CD4-positive, alpha-beta T cell (primary cell): ENCODE measurements at regions not wholly inside any gene's neighbourhood (a gene's known extent, or its start where the extent isn't known, plus 50 kb on each side); places are given as distances from the start of the nearest gene placed in this dataset.

ENCODE experiments used
- ATAC-seq: fragments of 200-7000 bp; cut with Tn5 transposase; one replicate; pipeline ENCODE4 v1.10.0; 2022; ENCODE audit warnings: mild to moderate bottlenecking; ENCODE audit not compliant: poor library complexity
- CTCF ChIA-PET: fragments of 350-600 bp; sonication (Branson Sonifier 250); formaldehyde crosslinking; loops from one replicate; lab custom pipeline; 2021; ENCODE audit warnings: antibody characterized with exemption, inconsistent platforms; lab: Charles Lee
- POLR2A ChIA-PET: fragments of 350-600 bp; sonication (Branson Sonifier 250); formaldehyde crosslinking; loops from one replicate; lab custom pipeline; 2021; ENCODE audit warnings: antibody characterized with exemption, inconsistent platforms; lab: Charles Lee
- DNase-seq, 14 experiments: peaks; one replicate each; pipeline ENCODE4 v3.0.0-alpha.2; 2013 to 2020; ENCODE audit warnings: mixed read lengths in 2 of 14
- H3K27ac ChIP-seq, 2 donors: one replicate each; pipeline versions ENCODE4 v1.5.1 to v1.7.0; 2013; ENCODE audit warnings: low read length in 2 of 2, low read depth in 1 of 2, mild to moderate bottlenecking in 1 of 2
- H3K27me3 ChIP-seq, 2 experiments: 1 replicate in 1 of 2; 2 replicates in 1 of 2; pipeline versions ENCODE4 v1.6.1 to v1.7.0; 2013; ENCODE audit warnings: low read length in 2 of 2, control low read depth in 1 of 2, mild to moderate bottlenecking in 1 of 2, moderate library complexity in 1 of 2; ENCODE audit not compliant: insufficient read depth in 2 of 2, control insufficient read depth in 1 of 2
- H3K36me3 ChIP-seq: one replicate; pipeline ENCODE4 v1.6.1; 2013; ENCODE audit warnings: low read length, control low read depth; ENCODE audit not compliant: insufficient read depth
- H3K4me1 ChIP-seq: one replicate; pipeline ENCODE4 v1.6.1; 2013; ENCODE audit warnings: low read length, control low read depth; ENCODE audit not compliant: insufficient read depth
- H3K4me3 ChIP-seq: one replicate; pipeline ENCODE4 v1.5.1; 2013; ENCODE audit warnings: mild to moderate bottlenecking, low read length, moderate library complexity
- H3K9me3 ChIP-seq, 2 experiments: 1 replicate in 1 of 2; 2 replicates in 1 of 2; pipeline versions ENCODE4 v1.6.1 to v1.7.0; 2013; ENCODE audit warnings: low read length in 2 of 2, mild to moderate bottlenecking in 2 of 2, control low read depth in 1 of 2, moderate library complexity in 1 of 2; ENCODE audit not compliant: control insufficient read depth in 1 of 2, insufficient read depth in 1 of 2
- H3K27ac Mint-ChIP-seq: one replicate; pipeline ENCODE4 v1.8.0; 2020; ENCODE audit warnings: mixed read lengths
- H3K27me3 Mint-ChIP-seq: one replicate; pipeline ENCODE4 v1.8.0; 2021; ENCODE audit warnings: mixed read lengths
- H3K36me3 Mint-ChIP-seq: one replicate; pipeline ENCODE4 v1.8.0; 2021; ENCODE audit warnings: low read depth, mixed read lengths
- H3K4me1 Mint-ChIP-seq: one replicate; pipeline ENCODE4 v1.8.0; 2021; ENCODE audit warnings: low read depth, mixed read lengths
- H3K4me3 Mint-ChIP-seq: one replicate; pipeline ENCODE4 v1.8.0; 2020; ENCODE audit warnings: mild to moderate bottlenecking, mixed read lengths
- H3K9me3 Mint-ChIP-seq: one replicate; pipeline ENCODE4 v1.8.0; 2020; ENCODE audit warnings: mixed read lengths
- CTCF ChIP-seq: fragments of 200-600 bp; IDR thresholded peaks from one replicate; pipeline ENCODE4 v1.8.0; 2022; ENCODE audit warnings: antibody characterized with exemption, mild to moderate bottlenecking
- intact Hi-C, 2 experiments: fragments of 100-400 bp; cut with DNase I in 1 of 2; cut with micrococcal nuclease in 1 of 2; formaldehyde crosslinking; loops; one replicate each; pipeline versions ENCODE4 v1.15.1 to v1.9.0; 2023 to 2025; cut with DNase I, micrococcal nuclease

GRCh38 chr2:215780907-215781685 is 232.3 kb downstream of the MREG start:
- DNase-seq, result no peak
- no peaks in the 10 kb centered on the region for H3K4me1 Mint-ChIP-seq
- Histone ChIP-seq H3K4me3 (no peak overlapping the region), H3K4me1 (no peaks in the 10 kb centered on the region), H3K9me3 (no peaks in the 10 kb centered on the region), H3K36me3 (no peaks in the 10 kb centered on the region), H3K27ac (no peak overlapping the region), H3K27me3 (no peaks in the 10 kb centered on the region)
- intact Hi-C loops, result no loop called here
- H3K4me3 Mint-ChIP-seq, result no peak overlapping the region
- TF ChIP-seq CTCF, result no peak
- ChIA-PET CTCF (no interaction called here), POLR2A (no interaction called here)
- ATAC-seq, result no peak
- no peaks in the 10 kb centered on the region for H3K36me3 Mint-ChIP-seq
- peaks cover 2% of the 10 kb centered on the region for H3K27me3 Mint-ChIP-seq
- H3K9me3 Mint-ChIP-seq, result no peaks in the 10 kb centered on the region
- H3K27ac Mint-ChIP-seq, result no peak overlapping the region

- CTCF ChIA-PET, result no interaction called here
These were observed 233.0 kb downstream of the MREG start for GRCh38 chr2:215780313-215780712.

GRCh38 chr2:215779912-215780311 is 233.4 kb downstream of the MREG start:
- no peak for DNase-seq
- H3K4me1 Mint-ChIP-seq, result no peaks in the 10 kb centered on the region
- Histone ChIP-seq H3K4me1 (no peaks in the 10 kb centered on the region), H3K27me3 (no peaks in the 10 kb centered on the region), H3K4me3 (no peak overlapping the region), H3K9me3 (no peaks in the 10 kb centered on the region), H3K27ac (no peak overlapping the region), H3K36me3 (no peaks in the 10 kb centered on the region)
- peaks cover 4% of the 10 kb centered on the region for H3K27me3 Mint-ChIP-seq
- H3K9me3 Mint-ChIP-seq, result no peaks in the 10 kb centered on the region
- H3K27ac Mint-ChIP-seq, result no peak overlapping the region
- ChIA-PET CTCF (no interaction called here), POLR2A (no interaction called here)
- TF ChIP-seq CTCF, result no peak
- ATAC-seq, result no peak
- intact Hi-C loops, result no loop called here
- H3K36me3 Mint-ChIP-seq, result no peaks in the 10 kb centered on the region
- no peak overlapping the region for H3K4me3 Mint-ChIP-seq

More at GRCh38 chr2:215780313-215780712, 233.0 kb downstream of the MREG start:
- Histone ChIP-seq H3K36me3 (no peaks in the 10 kb centered on the region), H3K27me3 (no peaks in the 10 kb centered on the region), H3K4me3 (no peak overlapping the region), H3K4me1 (no peaks in the 10 kb centered on the region), H3K27ac (no peak overlapping the region), H3K9me3 (no peaks in the 10 kb centered on the region)
- DNase-seq, result no peak
- Mint-ChIP-seq H3K9me3 (no peaks in the 10 kb centered on the region), H3K4me3 (no peak overlapping the region), H3K27ac (no peak overlapping the region), H3K4me1 (no peaks in the 10 kb centered on the region), H3K36me3 (no peaks in the 10 kb centered on the region), H3K27me3 (peaks cover 4% of the 10 kb centered on the region)
- no peak for TF ChIP-seq CTCF
- intact Hi-C loops, result no loop called here
- POLR2A ChIA-PET, result no interaction called here
- no peak for ATAC-seq
